HFFc6 (cell line): ENCODE measurements at regions not wholly inside any gene's neighbourhood (a gene's known extent, or its start where the extent isn't known, plus 50 kb on each side); places are given as distances from the start of the nearest gene placed in this dataset.

Experiments
- DNase-seq: peaks from one replicate; pipeline ENCODE4 v3.0.0-alpha.2; 2018
- H3K27ac Mint-ChIP-seq: 2 replicates; pipeline ENCODE4 v1.8.0; 2020; ENCODE audit warnings: mild to moderate bottlenecking, mixed read lengths
- H3K27me3 Mint-ChIP-seq: 2 replicates; pipeline ENCODE4 v1.8.0; 2021; ENCODE audit warnings: mild to moderate bottlenecking, moderate library complexity, mixed read lengths; ENCODE audit not compliant: insufficient read depth
- H3K36me3 Mint-ChIP-seq: 2 replicates; pipeline ENCODE4 v1.8.0; 2021; ENCODE audit warnings: low read depth, mixed read lengths
- H3K4me1 Mint-ChIP-seq: 2 replicates; pipeline ENCODE4 v1.8.0; 2020; ENCODE audit warnings: low read depth, mixed read lengths
- H3K4me3 Mint-ChIP-seq: 2 replicates; pipeline ENCODE4 v1.8.0; 2020; ENCODE audit warnings: mild to moderate bottlenecking, moderate library complexity, mixed read lengths
- H3K9me3 Mint-ChIP-seq: 2 replicates; pipeline ENCODE4 v1.8.0; 2020; ENCODE audit warnings: mild to moderate bottlenecking, mixed read lengths
- CTCF ChIP-seq: fragments of 200-600 bp; sonication (generic); IDR thresholded peaks from 2 replicates; pipeline ENCODE4 v1.5.0; 2021; ENCODE audit warnings: antibody characterized with exemption, mild to moderate bottlenecking

DNA sequence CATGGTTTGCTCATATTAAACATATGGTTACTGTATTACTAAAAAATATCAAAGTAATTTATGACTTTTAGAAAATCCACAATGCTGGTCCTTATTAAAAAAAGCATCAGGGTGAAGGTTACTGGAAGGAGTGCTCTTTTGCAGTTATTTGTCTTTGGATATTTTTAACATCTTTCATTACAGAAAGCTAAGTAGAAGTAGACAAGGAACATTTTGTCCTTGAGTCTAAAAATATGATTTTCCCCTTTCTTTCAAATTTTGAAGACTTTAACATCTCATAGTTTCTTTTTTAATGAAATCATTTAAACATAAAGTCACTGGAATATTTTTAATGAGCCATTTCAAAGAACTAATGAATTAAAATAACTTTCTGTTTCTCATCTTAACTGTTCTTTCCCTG is 110.1 kb upstream of the TNS3 start:
- Mint-ChIP-seq H3K4me1 (peaks cover 39% of the 10 kb centered on the region), H3K27ac (no peak overlapping the region), H3K36me3 (no peaks in the 10 kb centered on the region), H3K9me3 (no peaks in the 10 kb centered on the region), H3K4me3 (no peak overlapping the region), H3K27me3 (no peaks in the 10 kb centered on the region; the same call in none of the 2 replicates)
- no peak for DNase-seq
- TF ChIP-seq CTCF: no peak

DNA sequence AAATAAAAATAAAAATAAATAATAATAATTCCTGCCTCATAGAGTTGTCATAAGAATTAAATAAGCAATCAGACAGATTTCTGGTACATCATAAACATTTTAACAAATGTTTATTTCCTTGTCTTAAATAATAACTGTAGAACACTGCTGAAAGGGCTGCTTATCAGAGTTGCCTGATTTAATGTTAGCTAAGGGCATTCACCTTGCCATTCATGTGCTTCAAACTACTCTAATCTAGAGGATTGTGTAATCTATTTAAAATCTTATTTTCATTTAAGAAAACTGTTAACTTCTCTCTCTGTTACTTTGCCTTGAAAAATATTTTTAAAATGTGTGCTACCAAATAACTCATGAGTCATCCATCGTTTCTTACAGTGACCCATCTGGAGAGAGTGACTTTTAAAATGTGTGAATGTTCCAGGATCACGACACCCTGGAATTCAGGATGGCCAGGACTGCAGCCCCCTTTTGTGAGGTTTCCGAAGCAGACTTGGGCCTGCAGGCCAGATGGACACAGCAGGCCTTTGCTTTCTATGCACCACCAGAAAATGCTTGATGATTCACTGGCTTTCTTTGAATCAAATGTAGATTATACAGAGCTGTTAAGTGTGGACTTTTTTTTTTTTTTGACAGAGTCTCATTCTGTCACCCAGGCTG is 109.1 kb upstream of the TNS3 start:
- no peaks in the 10 kb centered on the region for H3K36me3 Mint-ChIP-seq
- peak overlapping the region; percentile 82 for H3K27ac Mint-ChIP-seq
- TF ChIP-seq CTCF: no peak
- no peaks in the 10 kb centered on the region for H3K9me3 Mint-ChIP-seq
- peaks cover 39% of the 10 kb centered on the region for H3K4me1 Mint-ChIP-seq
- peak; percentile 49 for DNase-seq
- peak overlapping the region; percentile 53; the same call in 1 of the 2 replicates for H3K4me3 Mint-ChIP-seq
- no peaks in the 10 kb centered on the region; the same call in 1 of the 2 replicates for H3K27me3 Mint-ChIP-seq

DNA sequence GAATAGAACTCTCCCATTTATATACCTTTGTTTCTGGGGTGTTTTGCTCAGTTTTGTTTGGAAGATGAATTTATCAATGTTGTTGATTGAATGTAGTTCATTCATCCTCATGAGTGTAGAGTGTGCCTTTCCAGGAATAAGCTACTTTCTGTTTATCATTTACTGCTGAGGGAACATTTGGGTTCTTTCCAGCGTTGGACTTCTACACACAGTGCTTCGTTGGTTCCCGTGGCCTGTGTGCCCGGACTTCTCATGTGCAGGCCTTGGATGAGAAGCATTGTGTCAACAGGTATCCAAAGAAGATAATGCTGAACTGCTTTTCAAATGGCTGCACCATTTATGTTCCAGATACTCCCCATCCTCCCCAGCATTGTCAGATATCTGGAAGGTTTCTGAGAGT is 107.6 kb upstream of the TNS3 start:
- DNase-seq: no peak
- H3K36me3 Mint-ChIP-seq: no peaks in the 10 kb centered on the region
- H3K4me3 Mint-ChIP-seq: no peak overlapping the region
- TF ChIP-seq CTCF: no peak
- H3K27ac Mint-ChIP-seq: no peak overlapping the region
- H3K27me3 Mint-ChIP-seq: no peaks in the 10 kb centered on the region; the same call in 1 of the 2 replicates
- peaks cover 36% of the 10 kb centered on the region for H3K4me1 Mint-ChIP-seq
- H3K9me3 Mint-ChIP-seq: no peaks in the 10 kb centered on the region

DNA sequence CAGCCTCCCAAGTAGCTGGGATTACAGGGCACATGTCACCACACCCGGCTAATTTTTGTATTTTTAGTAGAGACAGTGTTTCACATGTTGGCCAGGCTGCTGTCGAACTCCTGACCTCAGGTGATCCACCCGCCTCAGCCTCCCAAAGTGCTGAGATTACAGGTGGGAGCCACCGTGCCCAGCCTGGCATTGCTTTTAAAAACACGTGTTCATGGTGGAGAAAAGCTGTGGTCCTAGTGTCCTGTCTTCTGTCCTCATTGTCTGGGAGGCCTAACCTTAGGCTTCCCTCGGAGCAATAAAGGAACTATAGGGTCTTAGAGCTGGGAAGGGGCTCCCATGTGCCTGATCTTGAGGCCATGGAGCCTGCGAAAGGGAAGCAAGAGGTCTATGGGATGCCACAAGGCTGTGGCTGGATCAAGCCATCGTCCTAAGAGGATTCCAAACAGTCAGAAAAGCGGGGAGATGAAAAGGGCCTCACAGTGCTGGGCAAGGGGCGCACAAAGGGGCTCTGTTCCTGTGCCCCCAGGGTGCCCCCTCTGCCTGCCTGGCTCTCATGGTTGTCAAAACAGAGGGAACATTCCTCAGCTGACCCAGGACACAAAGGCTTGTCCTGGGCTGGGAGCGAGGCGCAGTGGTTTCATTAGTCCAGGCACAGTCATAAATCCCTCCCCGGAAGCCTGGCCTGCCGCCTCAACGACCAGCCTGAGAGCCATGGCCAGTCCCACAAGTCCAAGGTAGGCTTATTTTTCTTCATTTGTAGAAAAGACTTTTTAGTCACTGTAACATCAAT is 106.6 kb upstream of the TNS3 start:
- H3K4me3 Mint-ChIP-seq: no peak overlapping the region
- TF ChIP-seq CTCF: no peak
- H3K4me1 Mint-ChIP-seq: peaks cover 31% of the 10 kb centered on the region
- DNase-seq: no peak
- H3K9me3 Mint-ChIP-seq: no peaks in the 10 kb centered on the region
- H3K27me3 Mint-ChIP-seq: no peaks in the 10 kb centered on the region; the same call in 1 of the 2 replicates
- no peaks in the 10 kb centered on the region for H3K36me3 Mint-ChIP-seq
- H3K27ac Mint-ChIP-seq: no peak overlapping the region

GRCh38 chr7:47685712-47686376 is 103.9 kb upstream of the TNS3 start:
- H3K4me1 Mint-ChIP-seq: peaks cover 5% of the 10 kb centered on the region
- no peak for DNase-seq
- no peaks in the 10 kb centered on the region for H3K9me3 Mint-ChIP-seq
- H3K27ac Mint-ChIP-seq: no peak overlapping the region
- H3K4me3 Mint-ChIP-seq: no peak overlapping the region
- no peaks in the 10 kb centered on the region for H3K36me3 Mint-ChIP-seq
- H3K27me3 Mint-ChIP-seq: no peaks in the 10 kb centered on the region
- no peak for TF ChIP-seq CTCF
